NCI-H1105 treated with DMSO at 0.1 percent for 48 hours (cell line): ENCODE measurements at regions not wholly inside any gene's neighbourhood (a gene's known extent, or its start where the extent isn't known, plus 50 kb on each side); places are given as distances from the start of the nearest gene placed in this dataset.
"Not testable (repeated sequence)": the region's sequence is repeated elsewhere in the genome, so short reads cannot be mapped to it uniquely, and the experiment has no call there.

Source experiments
- DNase-seq: peaks from one replicate; lab custom pipeline; 2025; lab: John Stamatoyannopoulos, UW

GRCh38 chr22:22783575-22783974 is 104.0 kb upstream of the IGLL5 start:
- DNase-seq, result no peak

GRCh38 chr22:22784249-22785039 is 103.2 kb upstream of the IGLL5 start:
- no peak for DNase-seq

- DNase-seq, result no peak
Observed at GRCh38 chr22:22785316-22786065, 102.1 kb upstream of the IGLL5 start.

GRCh38 chr22:22786301-22787115 is 101.1 kb upstream of the IGLL5 start:
- DNase-seq, result no peak

- no peak for DNase-seq
Observed at GRCh38 chr22:22787151-22787550, 100.5 kb upstream of the IGLL5 start.

- peak; percentile 19 for DNase-seq
Observed at GRCh38 chr22:22787786-22788459, 99.7 kb upstream of the IGLL5 start.

GRCh38 chr22:22788460-22789037 is 99.1 kb upstream of the IGLL5 start:
- DNase-seq, result no peak

GRCh38 chr22:22789233-22789921 is 98.2 kb upstream of the IGLL5 start:
- DNase-seq, result no peak

- DNase-seq, result no peak
Observed at GRCh38 chr22:22789922-22790845, 97.4 kb upstream of the IGLL5 start.

GRCh38 chr22:22791438-22792181 is 96.0 kb upstream of the IGLL5 start:
- no peak for DNase-seq

GRCh38 chr22:22792205-22792786 is 95.3 kb upstream of the IGLL5 start:
- not testable (repeated sequence) for DNase-seq

- not testable (repeated sequence) for DNase-seq
Observed at GRCh38 chr22:22795639-22796038, 92.0 kb upstream of the IGLL5 start.

GRCh38 chr22:22796724-22797123 is 90.9 kb upstream of the IGLL5 start:
- DNase-seq, result no peak

GRCh38 chr22:22798232-22798616 is 89.4 kb upstream of the IGLL5 start:
- no peak for DNase-seq

GRCh38 chr22:22798716-22799115 is 88.9 kb upstream of the IGLL5 start:
- DNase-seq, result no peak

- DNase-seq, result no peak
Observed at GRCh38 chr22:22799561-22799960, 88.1 kb upstream of the IGLL5 start.

GRCh38 chr22:22800716-22801115 is 86.9 kb upstream of the IGLL5 start:
- no peak for DNase-seq

- no peak for DNase-seq
Observed at GRCh38 chr22:22802339-22802970, 85.2 kb upstream of the IGLL5 start.
